Natural killer cell treated with Interleukin-12 subunit alpha and Interleukin-12 subunit beta and Interleukin-15 and Interleukin-18, amount 100 ng/mL, for 72 hours (primary cell): ENCODE measurements at regions not wholly inside any gene's neighbourhood (a gene's known extent, or its start where the extent isn't known, plus 50 kb on each side); places are given as distances from the start of the nearest gene placed in this dataset.
A peak's percentile ranks its signal among the peaks of the same experiment; 100 is the strongest.
"Not testable (repeated sequence)": the region's sequence is repeated elsewhere in the genome, so short reads cannot be mapped to it uniquely, and the experiment has no call there.

Source experiments
- ATAC-seq, 2 donors: fragments of 150-1000 bp; cut with Tn5 transposase in 1 of 2; sonication (Bioruptor Pico), chemical (Tn5 transposase) in 1 of 2; 2 replicates each; pipeline ENCODE4 v1.10.0; 2021
- DNase-seq: peaks from one replicate; pipeline ENCODE4 v3.0.0; 2022; ENCODE audit warnings: low spot score
- H3K27ac Mint-ChIP-seq, 2 donors: 1 replicate in 1 of 2; 2 replicates in 1 of 2; pipeline ENCODE4 v1.8.0; 2022; ENCODE audit warnings: mixed read lengths in 2 of 2, mild to moderate bottlenecking in 1 of 2, moderate library complexity in 1 of 2
- H3K27me3 Mint-ChIP-seq, 2 donors: 1 replicate in 1 of 2; 2 replicates in 1 of 2; pipeline ENCODE4 v1.8.0; 2022; ENCODE audit warnings: mixed read lengths in 2 of 2
- H3K36me3 Mint-ChIP-seq: one replicate; pipeline ENCODE4 v1.8.0; 2022; ENCODE audit warnings: mixed read lengths
- H3K4me1 Mint-ChIP-seq, 2 donors: 1 replicate in 1 of 2; 2 replicates in 1 of 2; pipeline ENCODE4 v1.8.0; 2022; ENCODE audit warnings: low read depth in 2 of 2, mixed read lengths in 2 of 2, mild to moderate bottlenecking in 1 of 2
- H3K4me3 Mint-ChIP-seq: one replicate; pipeline ENCODE4 v1.8.0; 2022; ENCODE audit warnings: mixed read lengths
- H3K9me3 Mint-ChIP-seq: 2 replicates; pipeline ENCODE4 v1.8.0; 2022; ENCODE audit warnings: mixed read lengths

GRCh38 chr6:26956601-26957184 lies 290.8 kb upstream of the PRSS16 start:
- ATAC-seq, result peak; percentile 79 to 95
- peak; percentile 91 for DNase-seq
- H3K27me3 Mint-ChIP-seq, H3K36me3 Mint-ChIP-seq, H3K9me3 Mint-ChIP-seq: not testable (repeated sequence)
- H3K4me3 Mint-ChIP-seq, result peak overlapping the region; percentile 70
- peak overlapping the region; percentile 64 to 86 for H3K27ac Mint-ChIP-seq
- H3K4me1 Mint-ChIP-seq, result peaks cover 10 to 13% of the 10 kb centered on the region in 2 donors

GRCh38 chr6:26957399-26958127 lies 289.9 kb upstream of the PRSS16 start:
- ATAC-seq, H3K27me3 Mint-ChIP-seq, H3K36me3 Mint-ChIP-seq, DNase-seq, H3K9me3 Mint-ChIP-seq: not testable (repeated sequence)
- Mint-ChIP-seq H3K27ac (peak overlapping the region; percentile 57 to 64), H3K4me1 (peaks cover 10 to 13% of the 10 kb centered on the region in 2 donors), H3K4me3 (peak overlapping the region; percentile 70)

GRCh38 chr6:26961236-26961635 lies 286.3 kb upstream of the PRSS16 start:
- not testable (repeated sequence) for H3K27ac Mint-ChIP-seq
- H3K27me3 Mint-ChIP-seq, result peaks cover 3 to 11% of the 10 kb centered on the region in 2 donors

GRCh38 chr6:27002447-27002846 lies 245.1 kb upstream of the PRSS16 start:
- DNase-seq (no peak), ATAC-seq (no peak)
- peaks cover 11 to 17% of the 10 kb centered on the region in 2 donors for H3K27me3 Mint-ChIP-seq
- no peaks in the 10 kb centered on the region for H3K4me1 Mint-ChIP-seq
- no peaks in the 10 kb centered on the region for H3K9me3 Mint-ChIP-seq
- H3K27ac Mint-ChIP-seq, result no peak overlapping the region
- no peak overlapping the region for H3K4me3 Mint-ChIP-seq
- no peaks in the 10 kb centered on the region for H3K36me3 Mint-ChIP-seq

More at GRCh38 chr6:26961236-26961635, 286.3 kb upstream of the PRSS16 start:
- not testable (repeated sequence) for DNase-seq, H3K4me3 Mint-ChIP-seq, H3K36me3 Mint-ChIP-seq, H3K4me1 Mint-ChIP-seq, ATAC-seq, H3K9me3 Mint-ChIP-seq

- DNase-seq (no peak), ATAC-seq (no peak)
- peaks cover 18 to 19% of the 10 kb centered on the region in 2 donors for H3K27me3 Mint-ChIP-seq
- H3K36me3 Mint-ChIP-seq, result peaks cover 7% of the 10 kb centered on the region
- H3K9me3 Mint-ChIP-seq, result peaks cover 6% of the 10 kb centered on the region
- no peak overlapping the region for H3K27ac Mint-ChIP-seq
- no peak overlapping the region for H3K4me3 Mint-ChIP-seq
- no peaks in the 10 kb centered on the region for H3K4me1 Mint-ChIP-seq
Observed at GRCh38 chr6:27007020-27007419, 240.5 kb upstream of the PRSS16 start.

- not testable (repeated sequence) for H3K9me3 Mint-ChIP-seq, DNase-seq, ATAC-seq, H3K4me1 Mint-ChIP-seq, H3K4me3 Mint-ChIP-seq, H3K36me3 Mint-ChIP-seq, H3K27ac Mint-ChIP-seq
- H3K27me3 Mint-ChIP-seq, result peaks cover 19 to 24% of the 10 kb centered on the region in 2 donors
Observed at GRCh38 chr6:27008613-27009012, 238.9 kb upstream of the PRSS16 start.

GRCh38 chr6:27014053-27014452 lies 233.4 kb upstream of the PRSS16 start:
- Mint-ChIP-seq H3K9me3 (peaks cover 13% of the 10 kb centered on the region), H3K36me3 (peaks cover 14% of the 10 kb centered on the region), H3K27me3 (peaks cover 18 to 21% of the 10 kb centered on the region in 2 donors)
- not testable (repeated sequence) for ATAC-seq, DNase-seq, H3K27ac Mint-ChIP-seq, H3K4me3 Mint-ChIP-seq, H3K4me1 Mint-ChIP-seq

- peaks cover 0 to 12% of the 10 kb centered on the region in 2 donors for H3K4me1 Mint-ChIP-seq
- no peak overlapping the region for H3K4me3 Mint-ChIP-seq
- ATAC-seq (no peak), DNase-seq (no peak)
- peaks cover 9% of the 10 kb centered on the region in 2 donors for H3K27me3 Mint-ChIP-seq
- peaks cover 7% of the 10 kb centered on the region for H3K36me3 Mint-ChIP-seq
- H3K27ac Mint-ChIP-seq, result no peak overlapping the region
- H3K9me3 Mint-ChIP-seq, result peaks cover 7% of the 10 kb centered on the region
Observed at GRCh38 chr6:27016689-27017088, 230.8 kb upstream of the PRSS16 start.

- H3K27ac Mint-ChIP-seq, H3K27me3 Mint-ChIP-seq, H3K9me3 Mint-ChIP-seq, ATAC-seq, H3K4me3 Mint-ChIP-seq, DNase-seq, H3K36me3 Mint-ChIP-seq: not testable (repeated sequence)
- peaks cover 0 to 12% of the 10 kb centered on the region in 2 donors for H3K4me1 Mint-ChIP-seq
Observed at GRCh38 chr6:27018401-27018800, 229.1 kb upstream of the PRSS16 start.

GRCh38 chr6:27019651-27020552 lies 227.6 kb upstream of the PRSS16 start:
- peak overlapping the region; percentile 34 to 36 for H3K27ac Mint-ChIP-seq
- H3K36me3 Mint-ChIP-seq, result peaks cover 6% of the 10 kb centered on the region
- peaks cover 0 to 12% of the 10 kb centered on the region in 2 donors for H3K4me1 Mint-ChIP-seq
- peaks cover 12 to 19% of the 10 kb centered on the region in 2 donors for H3K27me3 Mint-ChIP-seq
- H3K4me3 Mint-ChIP-seq, result peak overlapping the region; percentile 71
- DNase-seq (peak; percentile 66), ATAC-seq (peak; percentile 92 to 95)
- peaks cover 3% of the 10 kb centered on the region for H3K9me3 Mint-ChIP-seq

- peaks cover 2% of the 10 kb centered on the region for H3K9me3 Mint-ChIP-seq
- peak overlapping the region; percentile 34 to 36 for H3K27ac Mint-ChIP-seq
- ATAC-seq (no peak), DNase-seq (no peak)
- peaks cover 0 to 12% of the 10 kb centered on the region in 2 donors for H3K4me1 Mint-ChIP-seq
- H3K27me3 Mint-ChIP-seq, result peaks cover 17 to 21% of the 10 kb centered on the region in 2 donors
- peaks cover 7% of the 10 kb centered on the region for H3K36me3 Mint-ChIP-seq
- H3K4me3 Mint-ChIP-seq, result peak overlapping the region; percentile 71
Observed at GRCh38 chr6:27020553-27020880, 227.0 kb upstream of the PRSS16 start.

GRCh38 chr6:27023664-27024063 lies 223.8 kb upstream of the PRSS16 start:
- Mint-ChIP-seq H3K36me3 (peaks cover 7% of the 10 kb centered on the region), H3K4me1 (peaks cover 0 to 12% of the 10 kb centered on the region in 2 donors), H3K9me3 (no peaks in the 10 kb centered on the region), H3K4me3 (no peak overlapping the region), H3K27me3 (peaks cover 32 to 46% of the 10 kb centered on the region in 2 donors), H3K27ac (no peak overlapping the region)
- ATAC-seq (no peak), DNase-seq (no peak)

GRCh38 chr6:27025351-27025750 lies 222.2 kb upstream of the PRSS16 start:
- Mint-ChIP-seq H3K4me3 (no peak overlapping the region), H3K27me3 (peaks cover 37 to 56% of the 10 kb centered on the region in 2 donors), H3K4me1 (peaks cover 0 to 5% of the 10 kb centered on the region in 2 donors), H3K36me3 (peaks cover 7% of the 10 kb centered on the region), H3K27ac (no peak overlapping the region), H3K9me3 (no peaks in the 10 kb centered on the region)
- no peak for ATAC-seq
- no peak for DNase-seq
